Omental fat pad (tissue), 3 donors: ENCODE measurements at regions not wholly inside any gene's neighbourhood (a gene's known extent, or its start where the extent isn't known, plus 50 kb on each side); places are given as distances from the start of the nearest gene placed in this dataset.
"Not testable (repeated sequence)": the region's sequence is repeated elsewhere in the genome, so short reads cannot be mapped to it uniquely, and the experiment has no call there.

Experiments used
- ATAC-seq: fragments of 150-250 bp; one replicate; pipeline ENCODE4 v1.9.1; 2016; ENCODE audit warnings: mild to moderate bottlenecking, moderate library complexity; ENCODE audit not compliant: low FRiP score
- DNase-seq: peaks from one replicate; pipeline ENCODE4 v3.0.0-alpha.2; 2019; ENCODE audit warnings: low spot score
- CTCF ChIP-seq, 3 donors: fragments of 450-650 bp; IDR thresholded peaks; one replicate each; pipeline ENCODE4 v1.5.1; 2016 to 2017; ENCODE audit warnings: antibody characterized with exemption in 3 of 3, mild to moderate bottlenecking in 3 of 3, moderate library complexity in 2 of 3

GRCh38 chr20:50449738-50450492 is 60.3 kb upstream of the PTPN1 start:
- ATAC-seq = no peak
- DNase-seq = no peak
- no peak for TF ChIP-seq CTCF (IDR thresholded peaks at IDR 0.05)

- no peak for DNase-seq
- ATAC-seq = no peak
- TF ChIP-seq CTCF (IDR thresholded peaks at IDR 0.05) = no peak
Measured at GRCh38 chr20:50450493-50450826, 59.7 kb upstream of the PTPN1 start.

- peak; percentile 47 for DNase-seq
Measured at GRCh38 chr20:50450881-50451752, 59.1 kb upstream of the PTPN1 start.

GRCh38 chr20:50451792-50452425 is 58.3 kb upstream of the PTPN1 start:
- ATAC-seq, DNase-seq: not testable (repeated sequence)

More at GRCh38 chr20:50450881-50451752, 59.1 kb upstream of the PTPN1 start:
- TF ChIP-seq CTCF (IDR thresholded peaks at IDR 0.05) = no peak
- peak; percentile 75 for ATAC-seq

GRCh38 chr20:50453533-50454244 is 56.5 kb upstream of the PTPN1 start:
- TF ChIP-seq CTCF (IDR thresholded peaks at IDR 0.05) = no peak
- ATAC-seq (no peak), DNase-seq (no peak)

- DNase-seq, ATAC-seq: not testable (repeated sequence)
Measured at GRCh38 chr20:50455245-50455644, 54.9 kb upstream of the PTPN1 start.

GRCh38 chr20:50455656-50456451 is 54.3 kb upstream of the PTPN1 start:
- no peak for ATAC-seq
- TF ChIP-seq CTCF (IDR thresholded peaks at IDR 0.05) = no peak
- no peak for DNase-seq
